Activated CD4-positive, alpha-beta T cell treated with anti-CD3 and anti-CD28 coated beads, Interleukin-10, Interleukin-2, amounts not matched to agents 100 ng/mL and 50 ng/mL, durations not matched to agents 16 hours and 8 hours (primary cell): ENCODE measurements at regions not wholly inside any gene's neighbourhood (a gene's known extent, or its start where the extent isn't known, plus 50 kb on each side); places are given as distances from the start of the nearest gene placed in this dataset.
"Not testable (repeated sequence)": the region's sequence is repeated elsewhere in the genome, so short reads cannot be mapped to it uniquely, and the experiment has no call there.

Experiments
- DNase-seq: peaks from one replicate; pipeline ENCODE4 v3.0.0-alpha.2; 2020

DNA sequence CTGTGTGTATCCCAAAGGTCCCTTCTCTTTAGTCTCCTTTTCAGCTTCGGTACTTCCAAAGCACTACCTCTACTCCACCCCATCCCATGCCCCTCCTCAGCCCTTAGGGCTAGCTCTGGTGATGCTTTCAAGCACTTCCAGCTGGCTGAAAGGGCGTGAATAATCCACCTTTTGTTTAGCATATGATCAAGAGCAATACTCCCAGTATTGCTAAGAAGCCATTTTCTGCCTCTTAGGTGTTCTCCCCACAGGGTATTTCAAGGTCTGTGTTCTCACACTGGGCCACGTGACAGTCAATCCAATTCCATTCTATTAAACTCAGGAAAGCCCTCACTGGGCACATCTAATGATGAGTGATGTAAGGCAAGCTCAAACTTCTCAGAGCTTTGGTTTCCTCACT lies 298.5 kb upstream of the PROX1 start:
- DNase-seq, result no peak

- DNase-seq, result no peak
These were observed 297.3 kb upstream of the PROX1 start for GRCh38 chr1:213690341-213690917.

- no peak for DNase-seq
These were observed 295.5 kb upstream of the PROX1 start for GRCh38 chr1:213692321-213692720.

GRCh38 chr1:213693864-213694263 lies 293.9 kb upstream of the PROX1 start:
- DNase-seq, result no peak

DNA sequence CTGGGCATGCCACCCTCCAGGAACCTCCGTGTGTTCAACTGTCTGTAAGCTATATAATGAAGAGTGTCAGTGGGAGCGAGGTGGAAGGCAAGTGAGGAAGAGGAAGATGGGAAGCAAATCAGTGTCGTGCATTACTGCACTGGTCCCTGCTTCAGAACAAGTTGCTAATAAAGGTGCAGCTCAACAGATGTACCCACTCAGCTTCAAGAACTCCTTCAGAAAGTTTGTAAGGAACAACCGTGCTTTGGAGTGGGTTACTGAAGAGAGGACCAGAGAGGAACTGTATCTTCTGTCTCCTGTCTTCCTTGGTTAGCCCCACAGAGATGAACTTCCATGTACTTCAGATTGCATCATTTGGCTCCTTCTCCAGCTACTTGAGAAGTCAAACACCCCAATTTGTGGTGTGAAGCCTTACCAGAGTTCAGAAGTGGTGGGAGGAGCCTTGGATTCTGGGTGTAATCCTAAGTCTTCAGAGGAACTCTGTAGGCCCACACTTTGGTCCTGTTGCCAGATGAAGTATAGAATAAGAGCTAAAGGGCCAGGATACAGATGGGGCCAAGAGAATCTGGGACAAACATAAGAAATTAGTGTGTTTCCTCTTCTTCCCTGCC lies 290.5 kb upstream of the PROX1 start:
- DNase-seq, result no peak

DNA sequence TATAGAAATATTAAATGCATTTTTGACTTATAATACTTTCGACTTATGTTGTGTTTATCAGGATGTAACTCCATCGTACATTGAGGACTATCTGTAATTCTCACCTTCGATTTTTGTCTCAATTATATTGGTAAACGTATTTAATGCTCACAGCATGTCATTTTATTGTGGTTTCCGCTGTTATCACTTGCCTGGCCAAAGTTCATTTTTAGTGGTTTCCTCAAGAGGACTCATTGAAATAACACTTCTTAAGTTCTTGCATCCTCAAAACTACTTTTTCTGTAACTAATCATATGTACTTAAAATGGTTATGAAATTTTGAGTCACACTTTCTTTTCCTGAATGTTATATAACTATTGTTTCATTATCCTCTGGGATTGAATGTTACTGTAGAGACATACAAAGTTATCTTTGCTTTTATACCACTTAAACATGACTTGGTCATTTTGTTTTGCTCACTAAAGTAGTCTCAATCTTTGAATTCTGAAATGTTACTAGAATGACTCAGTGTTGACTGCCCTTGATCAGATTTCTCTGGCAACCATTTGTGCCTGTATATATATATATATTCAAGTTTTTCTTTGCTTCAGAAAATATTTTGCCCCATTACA lies 289.6 kb upstream of the PROX1 start:
- DNase-seq, result no peak

DNA sequence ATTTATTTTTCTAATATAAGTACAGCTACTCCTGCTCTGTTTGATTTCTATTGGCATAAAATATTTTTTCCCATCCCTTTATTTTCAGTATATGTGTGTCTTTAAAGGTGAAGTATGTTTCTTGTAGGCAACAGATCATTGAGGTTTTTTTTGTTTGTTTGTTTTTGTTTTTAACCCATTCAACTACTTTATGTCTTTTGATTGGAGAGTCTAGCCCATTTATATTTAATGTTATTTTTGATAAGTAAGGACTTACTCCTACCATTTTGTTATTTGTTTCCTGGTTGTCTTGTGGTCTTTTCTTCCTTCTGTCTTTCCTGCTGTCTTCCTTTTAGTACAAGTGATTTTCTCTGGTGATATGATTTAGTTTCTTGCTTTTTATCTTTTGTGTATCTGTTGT lies 285.1 kb upstream of the PROX1 start:
- DNase-seq, result no peak

GRCh38 chr1:213704941-213705340 lies 282.8 kb upstream of the PROX1 start:
- no peak for DNase-seq

- not testable (repeated sequence) for DNase-seq
These were observed 275.8 kb upstream of the PROX1 start for GRCh38 chr1:213711833-213712490.

GRCh38 chr1:213714645-213715044 lies 273.1 kb upstream of the PROX1 start:
- DNase-seq, result no peak

GRCh38 chr1:213715182-213715581 lies 272.6 kb upstream of the PROX1 start:
- DNase-seq, result no peak

- DNase-seq, result no peak
These were observed 268.3 kb upstream of the PROX1 start for GRCh38 chr1:213719462-213719861.

DNA sequence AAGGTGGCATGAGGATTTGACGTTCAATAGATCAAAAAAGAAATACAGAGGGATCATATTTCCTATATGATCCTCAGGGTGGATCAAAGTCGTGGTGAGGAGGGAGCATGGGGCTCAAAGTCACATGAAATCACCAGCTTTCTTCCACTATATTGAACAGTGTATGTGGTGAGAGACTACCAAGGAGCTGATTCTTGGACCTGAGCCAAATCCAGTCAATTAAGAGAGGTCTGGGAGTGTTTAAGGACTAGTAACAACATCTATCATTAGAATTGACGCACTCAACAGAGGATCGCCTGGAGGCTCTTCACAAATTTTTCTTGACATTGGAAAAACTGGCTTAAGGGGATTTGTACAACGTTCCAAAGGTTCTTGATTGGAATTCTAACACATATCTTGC lies 267.7 kb upstream of the PROX1 start:
- no peak for DNase-seq

- no peak for DNase-seq
These were observed 264.6 kb upstream of the PROX1 start for GRCh38 chr1:213723187-213723586.

GRCh38 chr1:213724640-213725536 lies 262.9 kb upstream of the PROX1 start:
- no peak for DNase-seq

DNA sequence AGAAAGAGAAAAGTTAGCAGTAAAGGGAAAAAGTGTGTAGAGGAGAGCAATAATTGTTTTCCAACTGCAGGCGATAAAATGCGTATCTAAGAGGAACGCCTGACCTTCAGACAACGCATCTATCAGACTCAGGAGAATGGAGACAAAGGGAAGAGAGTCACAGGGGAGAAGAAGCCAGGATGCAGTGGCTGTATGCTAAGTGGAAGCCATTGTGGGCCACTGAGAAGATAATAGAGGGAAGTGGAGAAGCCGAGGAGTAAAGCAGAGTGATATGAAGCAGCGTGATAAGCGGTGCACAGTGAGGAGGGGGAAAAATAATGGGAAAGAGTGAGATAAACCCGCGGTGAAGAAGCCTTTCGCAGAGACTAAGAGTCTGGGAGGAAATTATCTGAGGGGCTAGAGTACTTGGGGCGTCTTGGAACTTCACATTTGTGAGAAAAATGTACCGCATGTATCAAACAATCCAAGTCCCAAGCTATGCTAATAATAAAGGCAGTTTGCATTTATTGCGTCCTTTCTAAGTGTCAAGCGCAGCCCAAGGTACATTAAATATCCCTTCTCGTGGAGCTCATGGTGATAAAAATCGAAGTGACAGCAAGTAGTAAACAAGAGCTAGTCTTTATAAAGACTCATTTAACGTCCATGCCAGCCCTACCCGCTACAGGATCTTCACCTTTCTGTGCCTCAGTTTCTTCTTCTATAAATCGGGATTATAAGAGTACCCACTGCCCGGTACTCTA lies 259.8 kb upstream of the PROX1 start:
- DNase-seq, result no peak

DNA sequence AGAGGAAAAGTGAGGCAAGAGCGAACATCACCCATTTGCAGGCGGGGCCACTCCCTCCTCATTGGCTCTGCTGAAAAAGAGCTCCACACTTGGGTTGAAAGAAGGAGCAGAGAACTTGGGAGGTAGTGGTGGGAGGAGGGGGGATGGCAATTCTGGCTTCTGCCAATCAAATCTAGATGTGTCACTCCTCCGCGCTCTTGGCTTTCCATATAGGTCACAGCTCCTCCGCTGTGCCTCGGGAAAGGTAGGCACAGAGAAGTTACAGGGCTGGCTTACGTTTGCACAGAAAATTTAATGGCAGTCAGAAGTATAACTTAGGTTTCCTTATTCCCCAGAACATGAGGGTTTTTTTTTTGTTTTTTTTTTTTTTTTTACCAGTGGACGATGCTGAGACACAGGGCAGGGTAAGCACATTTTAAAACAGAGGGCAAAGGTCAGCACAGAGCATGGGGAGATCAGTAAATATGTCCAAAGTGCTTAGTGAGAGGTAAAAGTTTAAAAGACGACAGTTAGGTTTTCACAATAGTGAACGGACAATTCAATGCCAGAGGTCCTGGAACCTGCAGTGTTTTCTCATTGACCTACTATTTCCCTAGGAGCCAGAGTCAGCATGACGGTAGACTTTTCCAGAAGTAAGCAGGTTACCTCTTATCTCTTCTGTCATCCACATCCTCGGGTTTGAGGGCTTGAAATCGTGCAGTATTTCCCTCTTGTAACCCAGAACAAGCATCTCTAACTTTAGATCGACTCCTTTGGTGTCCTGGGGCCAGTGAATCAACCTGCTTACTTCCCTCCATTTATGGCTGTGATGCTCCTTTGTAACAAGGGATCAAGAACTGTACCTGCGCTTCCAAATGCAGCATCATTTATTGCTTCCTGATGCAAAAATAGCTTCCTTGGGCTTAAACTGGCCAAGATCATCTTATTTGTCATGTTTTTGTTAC lies 258.9 kb upstream of the PROX1 start:
- DNase-seq, result no peak

DNA sequence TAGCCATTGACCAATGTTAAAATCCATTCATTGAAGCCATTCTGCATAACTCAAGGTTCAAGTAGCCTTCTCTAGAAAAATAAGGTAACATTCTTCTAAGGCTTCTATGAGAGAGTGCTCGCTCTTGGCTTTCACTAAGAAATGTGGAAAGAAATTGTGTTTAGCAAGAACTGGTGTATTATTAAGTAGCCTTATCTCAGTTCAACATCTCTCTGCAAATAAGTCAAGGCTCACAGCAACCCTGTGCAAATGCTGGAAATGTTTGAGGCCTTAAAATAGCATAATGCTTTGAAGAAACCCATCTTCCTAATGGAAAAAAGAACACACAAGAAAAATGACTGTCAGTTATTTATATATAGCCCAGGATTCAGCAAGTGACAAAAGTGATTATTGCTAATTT lies 254.1 kb upstream of the PROX1 start:
- no peak for DNase-seq

- DNase-seq, result no peak
These were observed 250.3 kb upstream of the PROX1 start for GRCh38 chr1:213737398-213738035.

GRCh38 chr1:213738658-213739057 lies 249.1 kb upstream of the PROX1 start:
- DNase-seq, result no peak

GRCh38 chr1:213742992-213743391 lies 244.8 kb upstream of the PROX1 start:
- no peak for DNase-seq
